ENCODE measurements at regions not wholly inside any gene's neighbourhood (a gene's known extent, or its start where the extent isn't known, plus 50 kb on each side); places are given as distances from the start of the nearest gene placed in this dataset.

DNA sequence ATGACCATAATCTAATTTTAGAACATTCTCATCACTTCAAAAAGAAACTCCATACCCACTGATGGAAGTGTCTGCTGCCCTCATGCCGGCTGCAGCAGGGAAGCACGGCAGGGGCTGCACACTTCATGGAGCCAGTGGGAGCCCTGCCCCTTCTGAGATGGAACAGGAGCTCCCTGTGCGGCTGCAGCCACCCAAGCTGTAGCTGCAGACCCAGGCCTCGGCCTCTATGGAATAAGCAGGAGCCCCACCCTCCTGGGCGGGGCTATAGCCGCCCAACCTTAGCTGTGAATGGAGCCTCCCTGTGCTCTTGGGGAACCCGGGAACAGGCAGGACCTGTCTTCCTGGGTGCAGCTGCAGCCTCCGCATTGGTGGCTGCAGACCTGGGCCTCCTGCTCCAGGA, 128.5 kb downstream of the NUDT12 start:
- no peak for DNase-seq (ENCODE audit: extremely low spot score, insufficient read length, low read depth)
- no peak for FAIRE-seq

DNA sequence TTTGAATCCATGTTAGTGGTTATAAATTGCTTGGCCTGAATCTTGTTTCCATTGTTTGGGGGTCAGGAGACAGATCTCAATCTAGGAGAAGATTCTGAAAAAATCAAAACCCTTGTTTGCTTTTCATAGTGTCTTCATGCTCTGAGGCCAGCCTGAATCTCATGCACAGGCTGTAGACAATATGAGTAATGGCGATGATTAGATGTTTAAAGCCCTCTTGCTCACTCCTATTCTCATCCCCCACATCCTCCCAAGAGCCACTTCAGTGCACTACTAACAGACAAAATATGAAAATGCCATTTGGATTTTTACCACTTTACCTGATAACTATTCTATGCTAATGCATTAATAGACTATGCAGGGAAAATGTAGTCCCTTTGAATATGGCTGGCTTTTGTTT, 129.4 kb downstream of the NUDT12 start:
- no peak for FAIRE-seq
- no peak for DNase-seq (ENCODE audit: extremely low spot score, insufficient read length, low read depth)

- DNase-seq (ENCODE audit: extremely low spot score, insufficient read length, low read depth): no peak
- no peak for FAIRE-seq
Measured at GRCh38 chr5:103428923-103429322, 133.7 kb downstream of the NUDT12 start.

DNA sequence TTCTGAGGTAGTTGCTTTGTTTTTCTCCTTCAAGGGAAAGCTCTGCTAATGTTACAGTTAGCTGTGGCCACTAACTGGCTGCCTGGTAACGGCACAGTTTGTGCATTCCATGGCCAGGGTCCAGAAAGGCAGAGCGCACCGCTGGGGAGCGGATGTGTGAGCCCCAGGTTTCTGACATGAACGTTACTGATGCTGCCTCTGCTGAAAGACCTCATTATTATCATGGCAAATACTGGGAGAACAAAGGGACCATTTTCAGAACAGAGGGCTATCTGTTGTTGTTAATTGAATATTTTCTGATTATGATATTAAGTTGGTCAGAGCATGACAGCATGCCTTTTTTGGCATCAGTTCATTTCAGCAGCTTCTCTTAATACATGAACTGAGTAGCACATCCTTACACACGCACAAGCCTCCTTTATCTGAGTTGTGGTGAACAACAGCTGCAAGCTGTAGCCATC, 134.1 kb downstream of the NUDT12 start:
- FAIRE-seq (no peak), DNase-seq (ENCODE audit: extremely low spot score, insufficient read length, low read depth) (no peak)

GRCh38 chr5:103427326-103427725, 135.3 kb downstream of the NUDT12 start:
- no peak for FAIRE-seq
- no peak for DNase-seq (ENCODE audit: extremely low spot score, insufficient read length, low read depth)

- DNase-seq (ENCODE audit: extremely low spot score, insufficient read length, low read depth): no peak
- no peak for FAIRE-seq
Measured at GRCh38 chr5:103425686-103426454, 136.7 kb downstream of the NUDT12 start.

GRCh38 chr5:103424453-103425205, 138.0 kb downstream of the NUDT12 start:
- FAIRE-seq (no peak), DNase-seq (ENCODE audit: extremely low spot score, insufficient read length, low read depth) (no peak)

GRCh38 chr5:103424026-103424425, 138.6 kb downstream of the NUDT12 start:
- DNase-seq (ENCODE audit: extremely low spot score, insufficient read length, low read depth): no peak
- FAIRE-seq: no peak

DNA sequence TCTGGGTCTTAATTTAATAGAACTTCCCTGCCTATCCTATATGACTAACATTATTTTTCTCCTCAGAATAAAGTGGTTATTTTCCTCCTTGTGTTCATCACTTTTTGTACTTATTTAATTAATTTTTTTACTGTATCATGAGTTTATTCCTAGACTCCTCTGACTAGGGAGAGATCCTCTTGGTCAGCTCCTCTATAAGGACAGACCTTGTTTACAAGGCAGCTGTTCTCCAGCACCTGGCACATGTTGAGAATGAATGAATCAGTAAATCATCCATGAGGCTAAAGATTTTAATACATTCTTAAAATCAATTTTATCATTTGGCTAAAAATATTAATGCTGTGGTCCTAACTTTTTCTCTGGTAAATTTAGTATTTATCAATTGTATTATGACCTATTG, 139.8 kb downstream of the NUDT12 start:
- no peak for FAIRE-seq

DNA sequence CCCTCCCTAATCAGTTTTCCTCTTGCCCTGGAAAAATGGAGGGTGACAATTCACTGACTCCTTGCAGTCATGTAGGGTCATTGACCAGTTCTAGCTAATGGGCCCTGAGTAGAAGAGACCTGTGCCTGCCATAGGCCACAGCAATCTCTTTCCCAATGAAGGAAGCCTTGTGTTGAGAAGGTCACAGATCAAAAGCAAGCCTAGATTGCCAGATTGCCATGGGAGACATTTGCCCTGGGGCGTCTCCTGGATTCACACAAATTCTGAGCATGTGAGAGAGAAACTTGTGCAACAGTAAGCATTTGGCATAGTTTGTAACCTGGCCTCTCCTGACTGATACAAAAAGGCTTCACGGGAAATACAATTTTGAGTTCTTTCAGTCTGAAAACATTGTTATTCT, 148.0 kb downstream of the NUDT12 start:
- FAIRE-seq: no peak
- no peak for DNase-seq (ENCODE audit: extremely low spot score, insufficient read length, low read depth)

More for the DNA sequence above, 139.8 kb downstream of the NUDT12 start:
- DNase-seq (ENCODE audit: extremely low spot score, insufficient read length, low read depth): no peak

DNA sequence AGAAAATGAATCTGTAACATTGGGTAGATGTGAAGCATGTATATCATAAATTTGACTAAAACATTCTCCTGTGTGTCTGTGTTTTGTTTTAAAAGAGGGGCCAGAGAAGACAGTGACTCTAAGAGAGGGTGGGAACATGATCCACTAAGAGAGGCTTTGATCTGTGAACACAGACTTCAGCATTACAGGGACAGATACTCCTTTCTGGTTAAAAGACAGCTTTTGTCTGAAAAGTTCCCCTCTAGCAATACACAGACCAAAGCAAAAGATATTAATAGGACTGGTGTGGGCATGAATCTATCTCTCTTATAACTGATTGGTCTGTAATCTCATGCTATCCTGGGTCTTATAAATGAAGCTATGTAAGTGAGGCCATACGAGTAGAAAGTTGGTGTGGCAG, 150.9 kb downstream of the NUDT12 start:
- DNase-seq (ENCODE audit: extremely low spot score, insufficient read length, low read depth): no peak
- no peak for FAIRE-seq

GRCh38 chr5:103410172-103410571, 151.6 kb downstream of the MACIR start:
- peak; percentile 49 for FAIRE-seq
- DNase-seq (ENCODE audit: extremely low spot score, insufficient read length, low read depth): no peak

GRCh38 chr5:103409013-103409670, 150.6 kb downstream of the MACIR start:
- DNase-seq (ENCODE audit: extremely low spot score, insufficient read length, low read depth) (no peak), FAIRE-seq (no peak)

GRCh38 chr5:103408408-103408807, 149.8 kb downstream of the MACIR start:
- no peak for DNase-seq (ENCODE audit: extremely low spot score, insufficient read length, low read depth)

DNA sequence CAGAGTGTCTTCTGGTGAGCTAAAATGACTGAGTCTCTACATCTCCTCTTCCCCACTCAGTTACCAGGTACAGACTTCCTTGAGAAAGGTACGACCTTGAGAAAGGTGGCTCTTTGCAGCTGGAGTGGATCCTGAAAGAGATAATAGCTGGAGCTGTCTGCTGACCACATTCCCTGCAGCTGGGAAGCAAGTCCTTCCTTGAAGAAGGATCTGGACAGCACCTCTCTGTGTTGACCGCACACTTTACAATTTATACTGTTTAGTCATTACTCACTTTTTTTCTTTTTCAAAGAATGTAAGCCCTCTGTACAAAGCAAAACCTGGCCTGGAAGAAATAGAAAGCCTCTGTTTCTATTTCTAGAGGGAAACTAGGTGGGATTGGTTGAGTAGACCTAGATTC, 148.8 kb downstream of the MACIR start:
- no peak for FAIRE-seq

More at GRCh38 chr5:103408408-103408807, 149.8 kb downstream of the MACIR start:
- FAIRE-seq: no peak

DNA sequence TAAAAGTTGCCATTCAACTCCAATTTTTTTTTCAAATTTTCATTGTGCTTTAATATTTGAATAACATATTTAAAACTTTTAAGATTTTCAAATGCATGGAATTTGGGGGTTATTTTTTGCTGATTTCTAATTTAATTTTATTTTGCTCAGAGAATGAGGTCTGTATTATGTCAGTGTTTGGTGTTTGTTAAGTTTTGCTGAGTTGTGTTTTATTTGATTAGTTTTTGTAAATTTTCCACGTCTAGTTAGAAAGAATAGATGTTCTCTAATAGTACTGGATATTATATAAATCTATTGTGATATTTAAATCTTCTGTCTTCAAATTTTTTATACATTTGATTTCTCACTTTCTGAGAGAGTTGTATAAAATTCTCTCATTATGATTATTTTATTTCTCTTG, 145.9 kb downstream of the MACIR start:
- FAIRE-seq (no peak), DNase-seq (ENCODE audit: extremely low spot score, insufficient read length, low read depth) (no peak)

More for the DNA sequence above, 148.8 kb downstream of the MACIR start:
- DNase-seq (ENCODE audit: extremely low spot score, insufficient read length, low read depth): no peak

- no peak for FAIRE-seq
- no peak for DNase-seq (ENCODE audit: extremely low spot score, insufficient read length, low read depth)
Measured at GRCh38 chr5:103402851-103403250, 144.3 kb downstream of the MACIR start.

DNA sequence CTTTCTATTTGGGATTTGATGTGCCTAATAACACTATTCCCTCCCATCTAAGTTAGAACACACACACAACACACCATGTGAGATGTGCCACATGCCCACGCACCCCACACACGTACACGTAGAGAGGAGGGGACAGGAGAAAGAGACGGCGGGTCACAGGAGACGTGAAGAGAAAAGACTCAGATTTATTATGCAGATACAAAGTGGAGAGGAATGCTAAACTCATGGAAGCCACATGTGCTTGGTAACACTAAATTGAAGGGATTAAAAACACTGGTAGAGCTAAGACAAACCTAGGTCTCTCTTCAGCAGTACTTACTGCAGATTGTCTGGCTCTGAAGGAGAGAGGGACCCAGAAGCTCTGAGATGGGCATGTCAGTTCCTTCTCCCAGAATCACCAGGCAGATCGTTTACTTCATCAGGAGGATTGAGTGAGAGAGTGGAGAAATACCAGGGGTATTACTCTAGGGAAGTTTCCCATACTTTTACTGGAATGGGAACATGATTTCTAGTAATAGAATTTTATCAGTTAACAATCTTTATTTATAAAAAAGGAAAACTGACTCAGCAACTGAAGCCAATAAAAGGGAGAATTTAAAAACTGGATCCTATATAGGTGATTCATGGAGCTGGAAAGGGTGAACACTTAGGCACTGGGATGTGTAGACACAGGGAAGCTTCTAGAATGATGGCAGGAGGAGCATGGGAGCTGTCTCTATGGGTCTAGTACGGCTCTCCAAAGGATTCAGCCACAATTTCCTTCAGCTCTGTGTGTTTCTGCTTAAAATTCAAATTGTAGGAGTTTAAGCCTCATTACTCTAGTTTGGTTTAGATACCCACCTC, 139.4 kb downstream of the MACIR start:
- no peak for FAIRE-seq
- DNase-seq (ENCODE audit: extremely low spot score, insufficient read length, low read depth): no peak

GRCh38 chr5:103394676-103395075, 136.1 kb downstream of the MACIR start:
- no peak for DNase-seq (ENCODE audit: extremely low spot score, insufficient read length, low read depth)
- no peak for FAIRE-seq
